ENCODE measurements at regions not wholly inside any gene's neighbourhood (a gene's known extent, or its start where the extent isn't known, plus 50 kb on each side); places are given as distances from the start of the nearest gene placed in this dataset.
A peak's percentile ranks its signal among the peaks of the same experiment; 100 is the strongest.
"Not testable (repeated sequence)": the region's sequence is repeated elsewhere in the genome, so short reads cannot be mapped to it uniquely, and the experiment has no call there.

- no peak for DNase-seq (ENCODE audit: low spot score)
These were observed 93.7 kb upstream of the SGCG start for GRCh38 chr13:23086968-23087623.

- peak; percentile 40 for DNase-seq (ENCODE audit: low spot score)
These were observed 92.9 kb upstream of the SGCG start for GRCh38 chr13:23087880-23088279.

GRCh38 chr13:23098161-23098907, 82.4 kb upstream of the SGCG start:
- no peak for DNase-seq (ENCODE audit: low spot score)

- no peak for DNase-seq (ENCODE audit: low spot score)
These were observed 75.7 kb upstream of the SGCG start for GRCh38 chr13:23105051-23105450.

- no peak for DNase-seq (ENCODE audit: low spot score)
These were observed 73.1 kb upstream of the SGCG start for GRCh38 chr13:23107665-23108064.

- no peak for DNase-seq (ENCODE audit: low spot score)
These were observed 61.6 kb upstream of the SGCG start for GRCh38 chr13:23119131-23119530.

- not testable (repeated sequence) for DNase-seq (ENCODE audit: low spot score)
These were observed 53.2 kb upstream of the SGCG start for GRCh38 chr13:23127540-23127939.

GRCh38 chr13:23129331-23129730, 51.4 kb upstream of the SGCG start:
- no peak for DNase-seq (ENCODE audit: low spot score)
